ENCODE measurements at regions not wholly inside any gene's neighbourhood (a gene's known extent, or its start where the extent isn't known, plus 50 kb on each side); places are given as distances from the start of the nearest gene placed in this dataset.
A peak's percentile ranks its signal among the peaks of the same experiment; 100 is the strongest.

GRCh38 chr14:37855871-37856270 is 260.4 kb downstream of the TTC6 start:
- no peak for DNase-seq (ENCODE audit: extremely low spot score, unreplicated experiment)
- Mint-ChIP-seq H3K27ac (no peak overlapping the region), H3K9me3 (no peaks in the 10 kb centered on the region), H3K4me1 (ENCODE audit: unreplicated experiment) (no peaks in the 10 kb centered on the region), H3K4me3 (no peak overlapping the region), H3K36me3 (no peaks in the 10 kb centered on the region), H3K27me3 (no peaks in the 10 kb centered on the region)
- no peak for TF ChIP-seq CTCF (conservative IDR thresholded peaks at IDR 0.05)

GRCh38 chr14:37857774-37858266 is 262.4 kb downstream of the TTC6 start:
- Mint-ChIP-seq H3K27me3 (no peaks in the 10 kb centered on the region), H3K27ac (no peak overlapping the region), H3K36me3 (no peaks in the 10 kb centered on the region), H3K4me1 (ENCODE audit: unreplicated experiment) (no peaks in the 10 kb centered on the region), H3K4me3 (no peak overlapping the region), H3K9me3 (no peaks in the 10 kb centered on the region)
- TF ChIP-seq CTCF (conservative IDR thresholded peaks at IDR 0.05), result no peak
- no peak for DNase-seq (ENCODE audit: extremely low spot score, unreplicated experiment)

GRCh38 chr14:37858733-37859132 is 263.3 kb downstream of the TTC6 start:
- Mint-ChIP-seq H3K4me1 (ENCODE audit: unreplicated experiment) (no peaks in the 10 kb centered on the region), H3K27me3 (no peaks in the 10 kb centered on the region)

GRCh38 chr14:37859177-37859576 is 263.7 kb downstream of the TTC6 start:
- no peaks in the 10 kb centered on the region for H3K4me1 Mint-ChIP-seq (ENCODE audit: unreplicated experiment)
- no peak overlapping the region for H3K4me3 Mint-ChIP-seq
- H3K27me3 Mint-ChIP-seq, result no peaks in the 10 kb centered on the region
- TF ChIP-seq CTCF (conservative IDR thresholded peaks at IDR 0.05), result no peak
- H3K9me3 Mint-ChIP-seq, result no peaks in the 10 kb centered on the region
- H3K27ac Mint-ChIP-seq, result no peak overlapping the region
- no peaks in the 10 kb centered on the region for H3K36me3 Mint-ChIP-seq
- no peak for DNase-seq (ENCODE audit: extremely low spot score, unreplicated experiment)

More at GRCh38 chr14:37858733-37859132, 263.3 kb downstream of the TTC6 start:
- no peaks in the 10 kb centered on the region for H3K36me3 Mint-ChIP-seq
- no peak for TF ChIP-seq CTCF (conservative IDR thresholded peaks at IDR 0.05)
- H3K9me3 Mint-ChIP-seq, result no peaks in the 10 kb centered on the region
- no peak overlapping the region for H3K27ac Mint-ChIP-seq
- no peak overlapping the region for H3K4me3 Mint-ChIP-seq
- DNase-seq (ENCODE audit: extremely low spot score, unreplicated experiment), result no peak

GRCh38 chr14:37862263-37862662 is 266.8 kb downstream of the TTC6 start:
- DNase-seq (ENCODE audit: extremely low spot score, unreplicated experiment), result no peak
- no peaks in the 10 kb centered on the region for H3K36me3 Mint-ChIP-seq
- H3K27me3 Mint-ChIP-seq, result no peaks in the 10 kb centered on the region
- H3K4me1 Mint-ChIP-seq (ENCODE audit: unreplicated experiment), result no peaks in the 10 kb centered on the region
- peak overlapping the region; percentile 4 for H3K4me3 Mint-ChIP-seq
- no peak for TF ChIP-seq CTCF (conservative IDR thresholded peaks at IDR 0.05)
- H3K27ac Mint-ChIP-seq, result no peak overlapping the region
- no peaks in the 10 kb centered on the region for H3K9me3 Mint-ChIP-seq

- Mint-ChIP-seq H3K9me3 (no peaks in the 10 kb centered on the region), H3K27me3 (no peaks in the 10 kb centered on the region), H3K36me3 (no peaks in the 10 kb centered on the region), H3K4me1 (ENCODE audit: unreplicated experiment) (no peaks in the 10 kb centered on the region), H3K27ac (no peak overlapping the region), H3K4me3 (no peak overlapping the region)
- no peak for TF ChIP-seq CTCF (conservative IDR thresholded peaks at IDR 0.05)
- no peak for DNase-seq (ENCODE audit: extremely low spot score, unreplicated experiment)
These were observed 268.7 kb downstream of the TTC6 start for GRCh38 chr14:37864128-37864527.

Data from type B pancreatic cell (in vitro differentiated cells).